Activated B cell treated with CpG ODN at 0.5 μM for 24 hours (primary cell): ENCODE measurements at regions not wholly inside any gene's neighbourhood (a gene's known extent, or its start where the extent isn't known, plus 50 kb on each side); places are given as distances from the start of the nearest gene placed in this dataset.

Experiments used
- ATAC-seq: fragments of 200-7000 bp; cut with Tn5 transposase; one replicate; pipeline ENCODE4 v1.10.0; 2021; ENCODE audit warnings: low read depth, mild to moderate bottlenecking, moderate library complexity
- CTCF ChIA-PET: fragments of 350-600 bp; sonication (Branson Sonifier 250); formaldehyde crosslinking; loops from one replicate; lab custom pipeline; 2021; ENCODE audit warnings: antibody characterized with exemption; lab: Charles Lee
- POLR2A ChIA-PET: fragments of 350-600 bp; sonication (Branson Sonifier 250); formaldehyde crosslinking; loops from one replicate; lab custom pipeline; 2021; ENCODE audit warnings: antibody characterized with exemption; lab: Charles Lee
- DNase-seq: peaks from one replicate; pipeline ENCODE4 v3.0.0; 2022
- H3K27ac Mint-ChIP-seq: one replicate; pipeline ENCODE4 v1.8.0; 2020; ENCODE audit warnings: mixed read lengths
- H3K27me3 Mint-ChIP-seq: one replicate; pipeline ENCODE4 v1.8.0; 2021; ENCODE audit warnings: mixed read lengths
- H3K36me3 Mint-ChIP-seq: one replicate; pipeline ENCODE4 v1.8.0; 2021; ENCODE audit warnings: low read depth, mixed read lengths
- H3K4me1 Mint-ChIP-seq: one replicate; pipeline ENCODE4 v1.8.0; 2021; ENCODE audit warnings: mixed read lengths
- H3K4me3 Mint-ChIP-seq: one replicate; pipeline ENCODE4 v1.8.0; 2020; ENCODE audit warnings: mild to moderate bottlenecking, mixed read lengths
- H3K9me3 Mint-ChIP-seq: one replicate; pipeline ENCODE4 v1.8.0; 2020; ENCODE audit warnings: mixed read lengths
- CTCF ChIP-seq: fragments of 200-600 bp; IDR thresholded peaks from one replicate; pipeline ENCODE4 v1.8.0; 2022; ENCODE audit warnings: antibody characterized with exemption, mild to moderate bottlenecking
- intact Hi-C: fragments of 100-400 bp; cut with micrococcal nuclease; formaldehyde crosslinking; loops from one replicate; pipeline ENCODE4 v1.15.1; 2024

DNA sequence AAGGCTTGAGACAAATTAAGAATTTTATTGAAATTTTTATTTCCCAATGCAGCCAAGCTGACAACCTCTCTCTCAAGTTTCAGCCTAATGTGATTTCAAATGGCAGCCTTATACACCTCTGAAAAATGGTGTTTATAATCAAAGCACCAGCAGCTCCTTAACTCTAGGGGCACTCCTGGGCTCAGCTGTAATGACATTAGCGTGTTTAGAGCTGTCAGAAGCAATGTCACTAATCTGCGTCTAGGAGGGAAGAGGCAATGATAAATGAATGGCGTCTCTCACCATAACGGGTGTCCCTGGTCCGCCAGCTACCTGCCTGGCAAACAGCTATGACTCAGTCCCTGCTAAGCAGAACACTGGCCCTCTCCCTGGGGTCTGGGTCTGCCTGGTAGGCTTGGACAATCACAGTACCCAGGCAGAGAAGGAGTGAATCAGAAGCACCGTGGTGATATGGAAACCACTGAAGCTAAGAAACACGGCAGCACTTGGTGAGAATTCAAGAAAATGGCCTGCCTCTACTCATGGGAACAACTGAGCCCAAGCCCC lies 131.8 kb upstream of the VSTM2B start:
- H3K36me3 Mint-ChIP-seq, result no peaks in the 10 kb centered on the region
- peaks cover 13% of the 10 kb centered on the region for H3K9me3 Mint-ChIP-seq
- CTCF ChIA-PET, result no interaction called here
- no peak for DNase-seq
- POLR2A ChIA-PET, result no interaction called here
- no peaks in the 10 kb centered on the region for H3K27me3 Mint-ChIP-seq
- intact Hi-C loops, result no loop called here
- H3K4me1 Mint-ChIP-seq, result no peaks in the 10 kb centered on the region
- ATAC-seq, result no peak
- H3K27ac Mint-ChIP-seq, result no peak overlapping the region
- TF ChIP-seq CTCF, result no peak
- H3K4me3 Mint-ChIP-seq, result no peak overlapping the region

- TF ChIP-seq CTCF, result no peak
- DNase-seq, result no peak
- Mint-ChIP-seq H3K27ac (no peak overlapping the region), H3K36me3 (no peaks in the 10 kb centered on the region), H3K9me3 (peaks cover 13% of the 10 kb centered on the region), H3K4me3 (no peak overlapping the region), H3K27me3 (no peaks in the 10 kb centered on the region), H3K4me1 (no peaks in the 10 kb centered on the region)
- intact Hi-C loops, result no loop called here
- ChIA-PET CTCF (no interaction called here), POLR2A (no interaction called here)
- no peak for ATAC-seq
These were observed 130.6 kb upstream of the VSTM2B start for GRCh38 chr19:29395111-29395733.

DNA sequence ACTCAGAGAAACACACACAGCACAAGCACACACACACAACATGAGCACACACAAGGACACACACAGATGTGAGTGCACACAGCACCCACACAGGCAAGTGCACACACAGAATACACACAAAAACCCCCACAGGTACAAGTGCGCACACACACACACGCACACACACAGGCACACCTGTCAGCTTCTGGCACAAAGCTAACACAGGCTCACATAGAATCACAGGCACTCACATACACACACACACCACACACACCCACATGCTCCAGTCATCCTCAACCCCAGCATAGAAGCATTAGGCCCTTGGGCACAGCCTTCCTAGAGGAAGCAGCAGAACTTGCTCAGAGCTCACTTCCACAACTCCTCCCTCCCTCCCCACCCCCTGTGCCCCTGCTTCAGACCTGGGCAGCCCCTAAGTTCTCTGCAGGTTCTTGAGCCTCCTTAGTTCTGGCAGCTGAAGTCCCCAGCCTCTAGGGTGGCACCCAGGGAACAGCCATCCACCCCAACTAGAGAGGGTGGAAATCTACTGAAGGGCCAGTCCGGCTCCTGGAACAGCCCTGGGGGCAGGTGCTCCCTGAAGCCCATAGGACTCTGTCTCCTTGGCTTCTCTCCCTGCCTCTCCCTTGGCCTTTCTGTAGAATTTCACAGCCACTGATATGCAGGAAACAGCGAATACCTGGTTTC lies 129.9 kb upstream of the VSTM2B start:
- CTCF ChIA-PET, result no interaction called here
- intact Hi-C loops, result no loop called here
- no peaks in the 10 kb centered on the region for H3K4me1 Mint-ChIP-seq
- no peak for TF ChIP-seq CTCF
- ATAC-seq, result no peak
- no peak for DNase-seq
- no peaks in the 10 kb centered on the region for H3K27me3 Mint-ChIP-seq
- H3K27ac Mint-ChIP-seq, result no peak overlapping the region
- H3K9me3 Mint-ChIP-seq, result peaks cover 10% of the 10 kb centered on the region
- H3K36me3 Mint-ChIP-seq, result no peaks in the 10 kb centered on the region
- POLR2A ChIA-PET, result no interaction called here
- H3K4me3 Mint-ChIP-seq, result no peak overlapping the region

DNA sequence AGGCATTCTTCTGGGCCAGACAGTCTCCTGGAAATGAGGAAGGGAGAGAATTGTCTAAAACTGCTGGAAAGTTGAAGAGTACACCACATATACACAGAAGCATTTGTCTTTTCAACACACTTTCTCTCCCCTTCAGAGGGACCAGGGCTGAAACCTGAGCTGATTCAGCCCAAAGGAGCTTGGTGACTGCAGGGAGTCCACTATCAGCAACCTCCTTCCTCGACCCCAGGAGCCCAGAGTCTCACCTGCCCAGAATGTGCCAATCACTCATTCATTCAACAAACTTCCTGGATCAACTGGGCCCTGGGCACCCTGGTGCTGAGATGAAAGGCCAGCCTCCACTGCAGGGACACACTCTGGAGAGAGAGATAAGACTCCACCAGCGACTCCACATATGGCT lies 128.9 kb upstream of the VSTM2B start:
- Mint-ChIP-seq H3K9me3 (no peaks in the 10 kb centered on the region), H3K27me3 (no peaks in the 10 kb centered on the region), H3K4me1 (no peaks in the 10 kb centered on the region), H3K27ac (no peak overlapping the region), H3K4me3 (no peak overlapping the region), H3K36me3 (no peaks in the 10 kb centered on the region)
- ATAC-seq (no peak), DNase-seq (no peak)
- intact Hi-C loops, result no loop called here
- no peak for TF ChIP-seq CTCF
- ChIA-PET CTCF (no interaction called here), POLR2A (no interaction called here)

GRCh38 chr19:29397748-29398147 lies 128.0 kb upstream of the VSTM2B start:
- ChIA-PET POLR2A (no interaction called here), CTCF (no interaction called here)
- TF ChIP-seq CTCF, result no peak
- intact Hi-C loops, result no loop called here
- no peaks in the 10 kb centered on the region for H3K4me1 Mint-ChIP-seq
- ATAC-seq (no peak), DNase-seq (no peak)
- H3K4me3 Mint-ChIP-seq, result no peak overlapping the region
- H3K27ac Mint-ChIP-seq, result no peak overlapping the region
- H3K9me3 Mint-ChIP-seq, result no peaks in the 10 kb centered on the region
- no peaks in the 10 kb centered on the region for H3K36me3 Mint-ChIP-seq
- no peaks in the 10 kb centered on the region for H3K27me3 Mint-ChIP-seq
